Amygdala (tissue), 56 donors: ENCODE measurements at regions not wholly inside any gene's neighbourhood (a gene's known extent, or its start where the extent isn't known, plus 50 kb on each side); places are given as distances from the start of the nearest gene placed in this dataset.

Experiments used
- DNase-seq, 56 donors: peaks; one replicate each; lab custom pipeline; 2025; lab: John Stamatoyannopoulos, UW

GRCh38 chr10:63707254-63707910 is 186.2 kb downstream of the REEP3 start:
- peak in 1 of 56 donors; percentile 16 for DNase-seq

GRCh38 chr10:63708421-63708820 is 187.2 kb downstream of the REEP3 start:
- DNase-seq, result no peak

DNA sequence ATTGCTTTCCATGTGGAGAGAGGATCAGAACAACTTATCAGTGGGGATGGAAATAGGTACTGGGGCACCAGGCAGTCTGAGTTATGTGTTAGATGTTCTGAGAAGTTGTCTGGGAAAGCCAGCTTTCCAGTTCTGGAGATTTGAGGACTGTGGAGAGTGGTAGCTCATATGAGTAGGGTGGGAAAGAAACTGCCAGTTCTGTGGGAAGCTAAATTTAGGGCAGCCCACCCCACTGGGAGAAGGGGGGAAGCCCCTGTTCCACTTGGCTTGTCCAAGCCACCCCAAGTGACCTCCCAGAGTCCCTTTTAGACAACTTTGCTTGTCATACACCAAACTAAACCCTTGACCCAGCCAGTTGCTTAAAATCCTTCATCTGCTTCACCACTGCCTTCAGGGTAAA is 189.5 kb downstream of the REEP3 start:
- no peak for DNase-seq

GRCh38 chr10:63711361-63711760 is 190.2 kb downstream of the REEP3 start:
- DNase-seq, result peak in 4 of 56 donors; percentile 6 to 26 (median 10)

GRCh38 chr10:63711867-63712716 is 190.9 kb downstream of the REEP3 start:
- DNase-seq, result peak in 53 of 56 donors; percentile 15 to 95 (median 58)

GRCh38 chr10:63712717-63713115 is 191.5 kb downstream of the REEP3 start:
- DNase-seq, result no peak

GRCh38 chr10:63713191-63714144 is 192.3 kb downstream of the REEP3 start:
- peak in 26 of 56 donors; percentile 6 to 51 (median 26) for DNase-seq

DNA sequence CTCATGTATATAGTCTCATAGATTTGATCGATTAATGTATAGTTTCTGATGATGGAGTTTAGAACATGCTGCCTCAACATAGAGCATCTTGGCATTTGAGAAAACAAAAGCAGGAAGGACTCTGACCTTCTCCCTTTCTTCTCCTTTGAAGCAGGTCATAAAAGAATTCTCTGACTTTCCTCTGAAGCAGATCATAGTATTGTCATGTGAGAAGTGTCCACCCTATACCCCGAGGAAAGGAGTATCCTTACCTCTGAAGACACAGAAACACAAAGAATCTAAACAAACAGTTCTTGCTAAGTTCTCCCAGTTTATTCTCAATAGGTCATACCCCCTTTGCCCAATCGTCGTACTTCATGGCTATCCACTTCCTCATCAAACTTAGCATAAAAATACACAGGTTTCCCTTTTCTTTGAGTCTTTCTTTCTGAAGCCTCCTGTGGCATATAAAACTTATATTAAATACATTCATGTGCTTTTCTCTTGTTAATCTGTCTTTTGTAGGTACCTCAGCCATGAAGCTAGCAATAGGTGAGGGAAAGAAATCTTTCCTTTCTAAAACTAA is 194.9 kb downstream of the REEP3 start:
- DNase-seq, result no peak

DNA sequence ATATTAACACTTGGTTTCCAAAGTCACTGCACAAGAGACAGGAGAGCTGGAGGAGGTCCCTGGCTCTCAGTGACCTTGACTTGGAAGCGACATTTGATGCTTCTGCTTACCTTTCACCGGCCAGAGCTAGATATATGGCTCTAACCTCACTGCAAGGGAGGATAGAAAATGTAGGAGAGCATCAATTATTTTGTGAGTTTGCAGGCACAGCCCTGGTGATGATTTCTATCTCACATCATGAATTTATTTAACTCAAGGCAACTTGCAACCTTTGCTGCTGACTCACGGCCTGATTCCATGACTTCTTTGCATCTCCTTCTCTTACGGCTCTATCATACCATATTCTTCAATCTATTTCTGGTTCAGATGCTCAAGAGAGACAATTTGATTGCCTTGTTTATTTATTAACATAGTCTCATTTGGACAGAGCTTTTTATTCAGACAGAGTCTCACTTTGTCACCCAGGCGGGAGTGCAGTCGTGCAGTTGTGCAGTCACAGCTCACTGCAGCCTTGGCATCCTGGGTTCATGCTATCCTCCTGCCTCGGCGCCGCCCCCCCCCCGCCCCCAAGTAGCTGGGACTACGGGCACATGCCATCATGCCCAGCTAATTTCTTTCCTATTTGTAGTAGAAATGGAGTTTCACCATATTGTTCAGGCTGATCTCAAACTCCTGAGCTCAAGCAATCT is 196.0 kb downstream of the REEP3 start:
- peak in 1 of 56 donors; percentile 5 for DNase-seq

- DNase-seq, result no peak
Observed at GRCh38 chr10:63718006-63718405, 196.8 kb downstream of the REEP3 start.

- DNase-seq, result no peak
Observed at GRCh38 chr10:63718421-63718820, 197.2 kb downstream of the REEP3 start.

DNA sequence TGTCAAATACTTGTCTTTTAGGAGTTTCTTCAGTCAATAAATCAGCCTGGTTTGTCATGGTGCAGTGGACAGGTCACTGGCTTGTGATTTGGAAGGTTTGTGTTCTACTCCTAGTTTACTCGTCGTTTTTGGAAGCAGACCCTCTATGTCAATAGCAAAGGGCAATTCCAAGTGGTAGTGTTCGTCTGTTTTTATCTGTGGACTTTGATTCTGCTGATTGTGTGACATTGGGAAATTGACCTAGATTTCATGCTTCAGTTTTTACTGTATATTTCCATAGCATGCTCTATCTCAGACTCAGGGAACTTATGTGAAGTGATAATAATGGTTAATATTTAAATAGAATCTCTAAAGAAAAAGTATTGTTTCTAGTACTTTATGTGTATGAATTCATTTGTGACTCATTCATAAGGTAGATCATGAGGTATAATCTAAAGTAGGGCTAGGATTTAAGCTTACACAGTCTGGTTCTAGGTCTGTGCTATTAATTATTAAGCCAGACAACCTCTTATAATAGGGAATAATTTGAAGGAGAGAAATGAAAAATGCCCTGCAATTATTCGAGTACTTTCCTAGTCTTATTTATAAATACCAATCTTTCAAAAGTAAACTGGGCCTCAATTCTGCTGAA is 198.1 kb downstream of the REEP3 start:
- DNase-seq, result no peak

DNA sequence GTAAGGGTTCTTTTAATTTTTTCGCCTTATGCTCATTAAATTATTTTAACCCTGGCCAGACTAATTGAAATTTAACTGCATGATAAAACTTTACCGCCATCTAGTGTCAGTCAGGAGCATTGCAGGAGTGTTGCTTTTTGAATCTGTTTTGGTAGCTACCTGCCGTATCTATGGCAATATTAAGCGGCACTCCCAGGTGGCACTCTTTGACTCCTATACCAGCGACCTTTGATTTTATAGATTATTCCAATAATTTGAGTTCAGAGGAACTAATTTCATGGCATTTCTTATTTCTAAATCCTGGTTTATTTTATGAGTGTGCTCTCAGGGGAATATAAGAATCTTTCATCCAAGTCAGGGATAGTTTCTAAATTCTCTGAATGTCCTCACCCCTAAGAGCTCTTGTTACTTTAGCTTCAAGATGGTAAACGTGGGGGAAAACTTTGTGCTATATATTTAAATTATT is 198.9 kb downstream of the REEP3 start:
- peak in 10 of 56 donors; percentile 5 to 71 (median 23) for DNase-seq

DNA sequence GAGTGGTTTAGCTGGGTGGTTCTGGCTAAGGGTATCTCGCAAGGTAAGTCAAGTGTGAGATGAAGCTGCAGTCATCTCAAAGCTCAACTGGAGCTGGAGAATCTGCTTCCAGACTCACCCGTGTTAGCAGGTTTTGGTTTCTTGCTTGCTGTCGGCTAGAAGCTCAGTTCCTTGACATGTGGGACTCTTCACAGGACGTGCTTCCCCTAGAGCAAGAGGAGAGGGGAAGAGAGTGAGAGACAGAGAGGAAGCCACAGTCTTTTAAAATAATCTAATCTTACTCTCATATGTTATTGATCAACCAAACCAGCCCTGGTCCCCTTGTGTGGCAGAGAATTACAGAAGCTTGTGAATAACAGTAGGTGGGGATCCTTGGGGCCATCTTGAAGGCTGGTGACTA is 199.5 kb downstream of the REEP3 start:
- DNase-seq, result no peak

DNA sequence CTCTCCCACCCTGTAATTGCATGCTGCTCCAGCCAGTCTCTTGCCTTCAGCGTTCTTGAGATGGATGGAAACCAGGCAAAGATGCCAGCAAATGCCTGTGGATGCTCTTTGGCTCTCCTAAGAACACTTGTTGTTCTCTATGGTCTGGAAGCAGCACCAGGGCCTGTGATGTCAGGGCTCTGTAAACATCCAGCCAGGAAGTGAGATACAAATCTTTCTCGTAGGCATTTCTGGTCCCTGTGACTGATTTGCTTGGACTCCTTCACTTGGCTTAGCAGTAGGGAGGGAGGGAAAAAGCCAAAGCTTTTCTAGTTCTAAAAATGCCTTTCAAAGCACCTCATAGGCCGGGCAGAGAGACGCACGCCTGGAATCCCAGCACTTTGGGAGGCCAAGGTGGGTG is 201.3 kb downstream of the REEP3 start:
- DNase-seq, result no peak

DNA sequence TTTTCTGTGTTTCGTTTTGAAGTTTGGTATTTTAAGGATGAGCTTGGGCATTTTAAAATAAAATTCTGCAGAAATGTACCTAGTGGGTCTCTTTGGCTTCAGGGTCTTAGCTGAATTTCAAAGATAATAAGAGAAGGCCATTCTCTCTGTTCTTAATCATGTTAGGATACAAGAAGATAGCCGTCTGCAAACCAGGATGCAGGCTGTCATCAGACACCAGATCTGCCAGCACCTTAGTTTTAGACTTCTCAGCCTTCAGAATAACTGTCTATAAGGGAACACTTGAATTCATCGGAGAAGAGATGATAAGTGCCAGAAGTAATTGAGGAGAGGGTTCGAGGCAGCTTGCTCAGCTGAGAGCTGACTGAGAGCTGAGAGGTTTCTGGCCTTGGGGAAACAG is 202.1 kb downstream of the REEP3 start:
- DNase-seq, result no peak

DNA sequence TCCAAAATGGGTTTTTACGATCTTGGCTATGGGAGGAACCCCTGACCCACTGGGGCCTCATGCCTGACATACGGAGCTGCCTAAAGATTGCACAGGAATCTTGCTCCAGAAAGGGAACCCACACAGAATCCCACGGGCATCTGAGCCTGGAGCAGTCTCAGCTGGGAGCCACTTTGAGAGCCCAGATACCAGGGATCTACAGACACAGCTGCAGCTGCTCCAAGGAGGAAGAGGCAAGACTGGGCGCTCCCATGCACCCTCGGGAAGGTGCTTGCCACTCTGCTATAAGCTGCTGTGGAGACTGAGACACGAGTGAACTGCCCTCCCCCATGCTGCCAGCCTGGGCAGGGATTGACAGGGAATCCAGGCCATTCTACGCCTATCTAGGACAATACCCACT is 202.5 kb downstream of the REEP3 start:
- DNase-seq, result no peak

GRCh38 chr10:63724922-63725321 is 203.7 kb downstream of the REEP3 start:
- no peak for DNase-seq

- DNase-seq, result no peak
Observed at GRCh38 chr10:63726867-63727266, 205.7 kb downstream of the REEP3 start.
